SK-N-SH (cell line): ENCODE measurements at regions not wholly inside any gene's neighbourhood (a gene's known extent, or its start where the extent isn't known, plus 50 kb on each side); places are given as distances from the start of the nearest gene placed in this dataset.

Experiments used
- CTCF ChIP-seq: fragments of 200-600 bp; sonication (generic); IDR thresholded peaks from 2 replicates; pipeline ENCODE4 v1.6.1; 2017; ENCODE audit warnings: antibody characterized with exemption, mild to moderate bottlenecking, moderate library complexity
- MAX ChIP-seq: IDR thresholded peaks from 2 replicates; pipeline ENCODE4 v1.4.0; 2012; ENCODE audit warnings: low read depth
- MXI1 ChIP-seq: IDR thresholded peaks from 2 replicates; pipeline ENCODE4 v1.6.1; 2012; ENCODE audit warnings: mild to moderate bottlenecking, low read depth, low read length, improper control_type of control experiment
- POLR2AphosphoS5 ChIP-seq: IDR thresholded peaks from 2 replicates; pipeline ENCODE4 v1.6.1; 2012; ENCODE audit warnings: low read depth, low read length
- RAD21 ChIP-seq: IDR thresholded peaks from 2 replicates; pipeline ENCODE4 v1.6.1; 2012; ENCODE audit warnings: mild to moderate bottlenecking, low read length
- TEAD4 ChIP-seq: IDR thresholded peaks from 2 replicates; pipeline ENCODE4 v1.4.0; 2012; ENCODE audit warnings: mild to moderate bottlenecking, borderline replicate concordance; ENCODE audit not compliant: insufficient read depth
- YY1 ChIP-seq: IDR thresholded peaks from 2 replicates; pipeline ENCODE4 v1.4.0; 2012; ENCODE audit warnings: low read depth, mild to moderate bottlenecking
- TF ChIP-seq, protein P1 (sequence below): IDR thresholded peaks from 2 replicates; pipeline ENCODE4 v1.4.0; 2012; ENCODE audit warnings: low read depth, borderline replicate concordance

DNA sequence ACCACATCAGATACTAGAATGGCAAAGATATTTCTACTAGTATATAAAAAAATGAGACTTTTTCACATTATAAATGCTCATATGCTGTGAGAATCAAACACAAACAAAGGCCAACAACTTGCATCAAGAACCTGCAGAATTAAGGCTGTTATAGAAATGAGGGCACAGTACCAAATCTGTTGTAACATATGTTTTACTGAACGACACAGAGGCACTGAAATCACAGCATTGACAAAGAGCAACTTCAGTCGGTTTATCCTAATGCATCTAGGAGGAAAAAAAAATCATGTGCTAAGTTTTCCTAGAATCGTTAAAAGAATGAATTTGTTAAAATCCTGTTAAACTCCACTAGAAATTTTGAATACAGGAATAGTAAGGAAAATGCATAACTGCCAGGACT is 617.4 kb upstream of the NETO1 start:
- TF ChIP-seq POLR2AphosphoS5 (no peak), MAX (no peak), CTCF (no peak), TEAD4 (no peak), YY1 (no peak), MXI1 (no peak), RAD21 (no peak)
- TF ChIP-seq, protein P1, sequence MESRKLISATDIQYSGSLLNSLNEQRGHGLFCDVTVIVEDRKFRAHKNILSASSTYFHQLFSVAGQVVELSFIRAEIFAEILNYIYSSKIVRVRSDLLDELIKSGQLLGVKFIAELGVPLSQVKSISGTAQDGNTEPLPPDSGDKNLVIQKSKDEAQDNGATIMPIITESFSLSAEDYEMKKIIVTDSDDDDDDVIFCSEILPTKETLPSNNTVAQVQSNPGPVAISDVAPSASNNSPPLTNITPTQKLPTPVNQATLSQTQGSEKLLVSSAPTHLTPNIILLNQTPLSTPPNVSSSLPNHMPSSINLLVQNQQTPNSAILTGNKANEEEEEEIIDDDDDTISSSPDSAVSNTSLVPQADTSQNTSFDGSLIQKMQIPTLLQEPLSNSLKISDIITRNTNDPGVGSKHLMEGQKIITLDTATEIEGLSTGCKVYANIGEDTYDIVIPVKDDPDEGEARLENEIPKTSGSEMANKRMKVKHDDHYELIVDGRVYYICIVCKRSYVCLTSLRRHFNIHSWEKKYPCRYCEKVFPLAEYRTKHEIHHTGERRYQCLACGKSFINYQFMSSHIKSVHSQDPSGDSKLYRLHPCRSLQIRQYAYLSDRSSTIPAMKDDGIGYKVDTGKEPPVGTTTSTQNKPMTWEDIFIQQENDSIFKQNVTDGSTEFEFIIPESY = no peak
